H1 (cell line): ENCODE measurements at regions not wholly inside any gene's neighbourhood (a gene's known extent, or its start where the extent isn't known, plus 50 kb on each side); places are given as distances from the start of the nearest gene placed in this dataset.

ENCODE experiments used
- CTCF ChIA-PET: fragments of 300-600 bp; sonication (Branson Sonifier 250); formaldehyde crosslinking; loops from one replicate; lab custom pipeline; 2021; ENCODE audit not compliant: partially characterized antibody; lab: Charles Lee
- POLR2A ChIA-PET: fragments of 300-600 bp; sonication (Branson Sonifier 250); formaldehyde crosslinking; loops from one replicate; lab custom pipeline; 2021; ENCODE audit warnings: inconsistent platforms; ENCODE audit not compliant: partially characterized antibody; lab: Charles Lee
- DNase-seq, 2 experiments: peaks; one replicate each; pipeline versions ENCODE4 v3.0.0 to v3.0.0-alpha.2; 2010 to 2022; ENCODE audit warnings: low spot score in 2 of 2, low read depth in 1 of 2, mixed read lengths in 1 of 2
- FAIRE-seq: peaks from 2 replicates; lab custom pipeline; 2011; peaks lifted over from hg19 to GRCh38; lab: Jason Lieb, UNC
- H2AFZ ChIP-seq: 2 replicates; pipeline ENCODE4 v1.8.1; 2012; ENCODE audit warnings: low read length, inconsistent platforms
- H2AK5ac ChIP-seq: 2 replicates; pipeline ENCODE4 v1.6.1; 2013; ENCODE audit warnings: low read depth, low read length
- H2BK120ac ChIP-seq: replicated peaks from 2 replicates; pipeline ENCODE3; 2013; ENCODE audit warnings: low read depth, low read length, inconsistent platforms
- H2BK12ac ChIP-seq: 2 replicates; pipeline ENCODE4 v1.6.1; 2013; ENCODE audit warnings: low read depth, low read length
- H2BK15ac ChIP-seq: 2 replicates; pipeline ENCODE4 v1.6.1; 2013; ENCODE audit warnings: low read length
- H2BK20ac ChIP-seq: 2 replicates; pipeline ENCODE4 v1.6.1; 2013; ENCODE audit warnings: low read length
- H2BK5ac ChIP-seq: 2 replicates; pipeline ENCODE4 v1.6.1; 2013; ENCODE audit warnings: low read depth, low read length
- H3K14ac ChIP-seq: 2 replicates; pipeline ENCODE4 v1.6.1; 2013; ENCODE audit warnings: inconsistent platforms; ENCODE audit not compliant: insufficient read length
- H3K18ac ChIP-seq: 2 replicates; pipeline ENCODE4 v1.6.1; 2013; ENCODE audit warnings: low read length; ENCODE audit errors: extremely low read depth
- H3K23ac ChIP-seq: 2 replicates; pipeline ENCODE4 v1.6.1; 2013; ENCODE audit warnings: inconsistent platforms; ENCODE audit not compliant: insufficient read length
- H3K23me2 ChIP-seq: 2 replicates; pipeline ENCODE4 v1.6.1; 2013; ENCODE audit warnings: low read depth, low read length
- H3K27ac ChIP-seq: 2 replicates; pipeline ENCODE4 v1.6.1; 2011; ENCODE audit warnings: low read depth, low read length, inconsistent platforms
- H3K27me3 ChIP-seq, 4 experiments: replicated peaks in 1 of 4; 1 replicate in 1 of 4; 2 replicates in 3 of 4; pipeline versions ENCODE4 v1.6.1 to v1.8.1; 2011 to 2013; ENCODE audit warnings: low read length in 3 of 4, mild to moderate bottlenecking in 3 of 4, inconsistent platforms in 2 of 4, mixed read lengths in 2 of 4, moderate library complexity in 1 of 4; ENCODE audit not compliant: control insufficient read depth in 3 of 4, insufficient read depth in 3 of 4; ENCODE audit errors: extremely low read depth in 1 of 4
- H3K36me3 ChIP-seq, 4 experiments: 2 replicates each; pipeline versions ENCODE4 v1.6.1 to v1.8.1; 2011 to 2013; ENCODE audit warnings: mild to moderate bottlenecking in 4 of 4, low read length in 3 of 4, moderate library complexity in 2 of 4, control low read depth in 1 of 4, inconsistent platforms in 1 of 4; ENCODE audit not compliant: insufficient read depth in 4 of 4, control insufficient read depth in 2 of 4
- H3K4ac ChIP-seq: replicated peaks from 2 replicates; pipeline ENCODE3; 2013; ENCODE audit warnings: low read length, low read depth, mixed read lengths, inconsistent platforms; ENCODE audit not compliant: insufficient read length
- H3K4me1 ChIP-seq, 4 experiments: replicated peaks in 1 of 4; 1 replicate in 1 of 4; 2 replicates in 3 of 4; pipeline versions ENCODE4 v1.6.1 to v1.8.1; 2011 to 2013; ENCODE audit warnings: low read length in 3 of 4, inconsistent platforms in 2 of 4, mixed read lengths in 1 of 4; ENCODE audit not compliant: insufficient read depth in 4 of 4, control insufficient read depth in 3 of 4
- H3K4me2 ChIP-seq, 2 experiments: 2 replicates each; pipeline versions ENCODE4 v1.6.1 to v1.8.1; 2011 to 2013; ENCODE audit warnings: low read depth in 2 of 2, low read length in 2 of 2, control low read depth in 1 of 2, inconsistent platforms in 1 of 2, mild to moderate bottlenecking in 1 of 2; ENCODE audit not compliant: insufficient read depth in 1 of 2
- H3K4me3 ChIP-seq, 4 experiments: fragments of 200-600, 300-600 bp in 1 of 4; sonication (generic), shearing (Covaris generic), sonication (Bioruptor Twin) in 1 of 4; 2 replicates each; pipeline versions ENCODE4 v1.5.1 to v1.8.1; 2011 to 2016; ENCODE audit warnings: low read length in 4 of 4, low read depth in 3 of 4, control low read depth in 2 of 4, inconsistent platforms in 2 of 4, mild to moderate bottlenecking in 2 of 4, mixed read lengths in 1 of 4, moderate library complexity in 1 of 4; ENCODE audit not compliant: insufficient read depth in 2 of 4; ENCODE audit errors: extremely low read depth in 1 of 4
- H3K56ac ChIP-seq: replicated peaks from 2 replicates; pipeline ENCODE3; 2013; ENCODE audit warnings: low read depth, mild to moderate bottlenecking, mixed read lengths, low read length, inconsistent platforms; ENCODE audit not compliant: insufficient read length
- H3K79me1 ChIP-seq: 2 replicates; pipeline ENCODE4 v1.6.1; 2013; ENCODE audit warnings: low read depth, low read length, control low read depth
- H3K79me2 ChIP-seq, 2 experiments: 2 replicates each; pipeline versions ENCODE4 v1.6.1 to v1.8.1; 2012 to 2013; ENCODE audit warnings: low read length in 2 of 2, mild to moderate bottlenecking in 2 of 2, inconsistent platforms in 1 of 2; ENCODE audit not compliant: insufficient read depth in 2 of 2, control insufficient read depth in 1 of 2
- H3K9ac ChIP-seq, 4 experiments: replicated peaks in 1 of 4; 1 replicate in 1 of 4; 2 replicates in 3 of 4; pipeline versions ENCODE4 v1.6.1 to v1.8.1; 2011 to 2013; ENCODE audit warnings: low read depth in 3 of 4, low read length in 3 of 4, control low read depth in 2 of 4, mild to moderate bottlenecking in 2 of 4, moderate library complexity in 2 of 4, inconsistent platforms in 1 of 4; ENCODE audit errors: extremely low read depth in 1 of 4
- H3K9me3 ChIP-seq, 2 experiments: 2 replicates each; pipeline versions ENCODE4 v1.6.1 to v1.8.1; 2012 to 2013; ENCODE audit warnings: mild to moderate bottlenecking in 2 of 2, moderate library complexity in 2 of 2, control low read depth in 1 of 2, inconsistent platforms in 1 of 2, low read depth in 1 of 2, low read length in 1 of 2, mixed read lengths in 1 of 2; ENCODE audit not compliant: insufficient read depth in 2 of 2
- H4K20me1 ChIP-seq, 2 experiments: replicated peaks in 1 of 2; 2 replicates each; pipeline versions ENCODE3 to v1.8.1; 2011 to 2013; ENCODE audit warnings: inconsistent platforms in 2 of 2, low read length in 2 of 2, mild to moderate bottlenecking in 1 of 2; ENCODE audit not compliant: insufficient read depth in 2 of 2, control insufficient read depth in 1 of 2
- H4K5ac ChIP-seq: 2 replicates; pipeline ENCODE4 v1.6.1; 2013; ENCODE audit warnings: low read length, low read depth, mixed read lengths, inconsistent platforms; ENCODE audit not compliant: insufficient read length
- H4K8ac ChIP-seq: 2 replicates; pipeline ENCODE4 v1.8.0; 2013; ENCODE audit warnings: mild to moderate bottlenecking, moderate library complexity, low read length, inconsistent platforms; ENCODE audit not compliant: insufficient read depth; ENCODE audit errors: extremely low read depth
- H4K91ac ChIP-seq: replicated peaks from 2 replicates; pipeline ENCODE3; 2013; ENCODE audit warnings: low read length, mixed read lengths, inconsistent platforms; ENCODE audit not compliant: insufficient read length
- CTCF ChIP-seq, 3 experiments: IDR thresholded peaks; 1 replicate in 2 of 3; 2 replicates in 1 of 3; pipeline versions ENCODE4 v1.5.1 to v1.6.1; 2011; ENCODE audit warnings: low read length in 3 of 3, mild to moderate bottlenecking in 3 of 3, inconsistent platforms in 2 of 3, low read depth in 1 of 3, moderate library complexity in 1 of 3; ENCODE audit not compliant: insufficient read depth in 1 of 3; ENCODE audit errors: control extremely low read depth in 1 of 3
- HDAC6 ChIP-seq: IDR thresholded peaks from one replicate; pipeline ENCODE4 v1.7.1; 2012; ENCODE audit warnings: low read depth, mild to moderate bottlenecking, inconsistent platforms, low read length, moderate library complexity
- KDM1A ChIP-seq: fragments of 200-600, 300-600 bp; sonication (generic); IDR thresholded peaks from 2 replicates; pipeline ENCODE4 v1.7.1; 2016; ENCODE audit warnings: mild to moderate bottlenecking, low read length, borderline replicate concordance
- RAD21 ChIP-seq, 2 experiments: IDR thresholded peaks in 1 of 2; conservative IDR thresholded peaks in 1 of 2; 2 replicates each; pipeline ENCODE4 v1.6.1; 2011; ENCODE audit warnings: low read depth in 2 of 2, low read length in 2 of 2, improper control_type of control experiment in 1 of 2, inconsistent platforms in 1 of 2, mild to moderate bottlenecking in 1 of 2, moderate library complexity in 1 of 2
- SAP30 ChIP-seq: fragments of 300-600 bp; sonication (generic); IDR thresholded peaks from 2 replicates; pipeline ENCODE4 v1.7.1; 2012; ENCODE audit warnings: low read length, moderate library complexity, mild to moderate bottlenecking, inconsistent platforms; ENCODE audit not compliant: insufficient read depth, insufficient replicate concordance
- SP1 ChIP-seq: IDR thresholded peaks from 2 replicates; pipeline ENCODE4 v1.6.1; 2011; ENCODE audit warnings: low read depth, low read length
- TAF7 ChIP-seq: optimal IDR thresholded peaks from 2 replicates; pipeline ENCODE3; 2011; ENCODE audit warnings: low read depth, mild to moderate bottlenecking, inconsistent platforms, low read length, moderate library complexity, borderline replicate concordance
- TEAD4 ChIP-seq: IDR thresholded peaks from 2 replicates; pipeline ENCODE4 v1.6.1; 2012; ENCODE audit warnings: low read depth, low read length, inconsistent platforms, mixed read lengths
- YY1 ChIP-seq: IDR thresholded peaks from 2 replicates; pipeline ENCODE4 v1.6.1; 2011; ENCODE audit warnings: low read depth, mild to moderate bottlenecking, low read length
- WGBS, 2 experiments: shearing (Covaris generic) in 1 of 2; methylation state at CpG; one replicate each; pipeline versions ENCODE4 v1.1.6 to v1.1.7; 2013 to 2015; ENCODE audit warnings: low lambda C conversion rate in 2 of 2, mixed read lengths in 2 of 2, inconsistent platforms in 1 of 2, low coverage in 1 of 2, missing lambda C conversion rate in 1 of 2; ENCODE audit not compliant: insufficient replicate concordance in 2 of 2, insufficient coverage in 1 of 2, insufficient read length in 1 of 2; ENCODE audit errors: extremely low coverage in 1 of 2, missing lambda C conversion rate in 1 of 2; 5-methylcytosine and 5-hydroxymethylcytosine counted together

- H3K27me3 ChIP-seq = no peaks in the 10 kb centered on the region
- POLR2A ChIA-PET = interaction anchor here (1.0 kb wide), 1 partner anchor 67 kb away, joined by 3 read pairs; no protein-coding TSS in a partner anchor
- no peaks in the 10 kb centered on the region for H3K79me1 ChIP-seq
Observed at GRCh38 chr12:97404543-97404942, 58.1 kb upstream of the RMST start.

More at GRCh38 chr12:97404543-97404942, 58.1 kb upstream of the RMST start:
- WGBS, 2 experiments = 32% methylated on average over 2 of the region's 2 CpGs; no CpG with 5 or more reads in 1 of the 2 experiments
- H3K4ac ChIP-seq = no peak overlapping the region
- CTCF ChIA-PET = interaction anchor here (0.6 to 6.5 kb wide), 52 partner anchors 9 to 971 kb away, joined by 3 to 98 read pairs (median 4); no protein-coding TSS in a partner anchor
- H3K79me2 ChIP-seq = no peaks in the 10 kb centered on the region
- no peak overlapping the region for H3K27ac ChIP-seq
- no peak overlapping the region for H2BK20ac ChIP-seq
- H2BK5ac ChIP-seq = no peak overlapping the region
- H2AK5ac ChIP-seq = no peak overlapping the region
- H3K9me3 ChIP-seq = no peaks in the 10 kb centered on the region
- no peak overlapping the region for H4K5ac ChIP-seq
- no peaks in the 10 kb centered on the region for H3K36me3 ChIP-seq
- H3K23me2 ChIP-seq = no peaks in the 10 kb centered on the region
- DNase-seq (peak in 1 of 2 experiments; percentile 62), FAIRE-seq (peak; percentile 96)
- H2BK15ac ChIP-seq = no peak overlapping the region
- H4K8ac ChIP-seq = no peak overlapping the region
- TF ChIP-seq CTCF (IDR thresholded peaks at IDR 0.05; ENCODE audit: control extremely low read depth in 1 of 3, insufficient read depth in 1 of 3, low read depth in 1 of 3, low read length in 3 of 3) (peak; percentile 68 to 97 (median 93)), YY1 (peak; percentile 66; the same call in 1 of the 2 replicates), KDM1A (no peak), TEAD4 (no peak), TAF7 (peak; percentile 61), RAD21 (IDR thresholded peaks at IDR 0.05 in 1 of 2, conservative IDR thresholded peaks at IDR 0.05 in 1 of 2; ENCODE audit: low read depth in 2 of 2, low read length in 2 of 2) (peak; percentile 97 to 99), HDAC6 (no peak), SP1 (no peak), SAP30 (no peak)
- no peak overlapping the region for H2AFZ ChIP-seq
- H4K20me1 ChIP-seq = no peaks in the 10 kb centered on the region
- H3K9ac ChIP-seq = no peak overlapping the region
- H3K14ac ChIP-seq = no peak overlapping the region
- H2BK12ac ChIP-seq = no peak overlapping the region
- no peak overlapping the region for H3K4me2 ChIP-seq
- no peak overlapping the region for H3K18ac ChIP-seq
- no peak overlapping the region for H2BK120ac ChIP-seq
- H3K4me1 ChIP-seq = no peaks in the 10 kb centered on the region
- no peak overlapping the region for H3K4me3 ChIP-seq
- H3K23ac ChIP-seq = no peak overlapping the region
- H4K91ac ChIP-seq = no peak overlapping the region
- no peak overlapping the region for H3K56ac ChIP-seq
